ENCODE measurements at regions not wholly inside any gene's neighbourhood (a gene's known extent, or its start where the extent isn't known, plus 50 kb on each side); places are given as distances from the start of the nearest gene placed in this dataset.
"Not testable (repeated sequence)": the region's sequence is repeated elsewhere in the genome, so short reads cannot be mapped to it uniquely, and the experiment has no call there.

DNA sequence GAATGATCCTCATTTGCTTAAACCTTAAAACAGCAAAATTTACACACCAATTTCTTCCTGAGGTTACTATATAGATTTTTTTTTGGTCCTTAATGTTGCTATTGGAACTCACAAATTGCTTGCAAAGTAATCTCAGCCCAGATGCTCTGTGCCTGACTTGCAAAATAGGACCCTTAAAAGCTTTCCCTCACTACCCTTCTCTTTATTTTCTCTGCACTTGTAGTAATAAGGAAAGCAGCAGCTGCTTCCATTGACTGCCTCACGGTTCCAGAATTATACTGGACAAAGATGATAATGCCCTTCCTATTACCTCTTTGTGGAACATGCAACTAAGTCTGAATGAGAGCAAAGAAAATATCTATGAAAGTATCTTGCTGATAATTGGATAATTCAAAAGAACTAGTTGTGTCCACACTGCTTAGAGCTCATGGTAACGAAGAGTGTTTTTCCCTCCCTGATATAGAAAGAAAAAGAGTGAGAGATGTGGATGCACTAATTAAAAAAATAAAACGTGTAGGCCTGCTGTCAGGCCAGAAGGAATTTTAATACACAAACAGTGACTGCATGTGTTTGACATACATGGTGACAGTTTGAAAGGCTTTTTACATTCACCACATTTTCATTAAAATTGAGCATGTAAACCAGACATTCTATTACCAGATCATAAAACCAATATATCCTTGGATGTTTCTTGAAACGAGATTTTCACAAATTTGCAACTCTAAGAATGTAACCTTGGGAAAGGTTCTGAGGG, 783.1 kb downstream of the GBE1 start:
- DNase-seq (ENCODE audit: low read depth, low spot score): no peak

DNA sequence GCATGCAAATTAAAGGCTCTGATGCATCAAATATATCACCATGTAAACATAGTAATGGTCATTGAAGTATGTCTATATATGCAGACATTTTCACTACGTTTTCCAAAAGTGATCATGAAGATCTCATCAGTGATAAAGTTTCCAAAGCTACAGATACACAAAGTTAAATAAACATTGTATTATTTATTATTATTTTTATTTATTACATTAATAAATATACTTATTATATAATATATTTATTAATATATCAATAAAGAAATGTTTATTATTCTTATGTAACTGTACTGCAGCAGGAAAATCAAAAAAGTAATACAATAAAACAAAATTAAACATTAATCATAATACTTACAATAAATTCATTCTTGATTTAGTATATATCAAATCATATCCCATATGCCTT, 791.2 kb downstream of the GBE1 start:
- no peak for DNase-seq (ENCODE audit: low read depth, low spot score)

DNA sequence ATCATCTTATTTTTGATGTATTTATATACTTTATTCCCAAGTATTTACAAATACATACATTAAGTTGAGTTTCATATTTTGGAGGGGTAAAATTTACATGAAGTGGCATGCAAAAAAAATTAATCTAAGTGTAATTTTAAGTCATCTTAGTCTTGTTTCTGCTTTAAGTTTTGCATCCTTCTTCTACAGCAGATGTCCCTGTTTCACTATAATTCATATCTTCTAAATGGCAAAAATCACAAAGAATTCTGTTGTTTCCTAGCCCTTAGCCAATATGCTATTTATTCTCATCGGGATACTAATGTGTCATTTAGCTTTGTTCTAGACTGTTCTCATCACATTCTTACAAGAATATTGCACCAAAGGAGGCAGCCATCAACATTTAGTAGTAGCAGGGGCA, 831.9 kb downstream of the GBE1 start:
- no peak for DNase-seq (ENCODE audit: low read depth, low spot score)

DNA sequence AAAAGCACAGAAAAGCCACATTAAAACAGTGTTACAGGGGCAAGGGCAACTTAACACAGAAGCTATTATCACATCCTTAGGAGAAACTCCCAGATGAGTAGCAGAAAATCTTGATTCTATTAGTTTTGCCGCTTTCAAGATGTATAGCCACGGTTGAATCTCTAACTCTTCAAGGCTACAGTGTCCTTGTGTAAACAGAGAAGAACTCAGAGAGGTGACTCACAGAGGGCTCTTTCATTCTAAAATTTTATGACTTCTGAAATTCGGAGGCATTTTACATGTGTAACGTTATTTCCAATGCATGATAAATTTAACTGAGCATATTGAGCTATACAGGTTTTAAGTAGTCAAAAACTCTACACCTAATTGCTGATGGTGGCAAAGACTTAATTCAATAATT, 846.6 kb downstream of the GBE1 start:
- no peak for DNase-seq (ENCODE audit: low read depth, low spot score)

DNA sequence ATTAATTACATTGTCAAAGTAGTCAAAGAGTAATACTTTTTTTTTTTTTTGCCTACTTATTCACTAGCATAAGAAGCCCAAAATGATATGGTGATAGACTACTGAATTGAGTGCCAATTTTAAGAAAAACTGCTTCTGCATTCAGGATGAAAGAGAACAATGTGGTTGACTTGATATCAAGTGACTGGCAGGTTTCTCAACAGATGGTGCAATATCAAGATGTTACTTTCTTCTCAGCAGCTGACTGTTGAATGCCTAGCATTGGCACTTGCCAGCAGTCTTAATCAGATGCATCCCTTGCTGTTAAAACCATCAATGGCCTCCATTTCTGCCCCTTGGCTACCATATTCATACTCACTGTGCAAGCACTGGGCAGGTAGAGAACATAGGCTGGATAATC, 863.2 kb downstream of the GBE1 start:
- no peak for DNase-seq (ENCODE audit: low read depth, low spot score)

DNA sequence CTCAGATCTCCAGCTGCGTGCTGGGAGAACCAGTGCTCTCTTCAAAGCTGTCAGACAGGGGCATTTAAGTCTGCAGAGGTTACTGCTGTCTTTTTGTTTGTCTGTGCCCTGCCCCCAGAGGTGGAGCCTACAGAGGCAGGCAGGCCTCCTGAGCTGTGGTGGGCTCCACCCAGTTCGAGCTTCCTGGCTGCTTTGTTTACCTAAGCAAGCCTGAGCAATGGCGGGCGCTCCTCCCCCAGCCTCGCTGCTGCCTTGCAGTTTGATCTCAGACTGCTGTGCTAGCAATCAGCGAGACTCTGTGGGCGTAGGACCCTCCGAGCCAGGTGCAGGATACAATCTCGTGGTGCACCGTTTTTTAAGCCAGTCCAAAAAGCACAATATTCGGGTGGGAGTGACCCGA, 864.4 kb downstream of the GBE1 start:
- DNase-seq (ENCODE audit: low read depth, low spot score): not testable (repeated sequence)

DNA sequence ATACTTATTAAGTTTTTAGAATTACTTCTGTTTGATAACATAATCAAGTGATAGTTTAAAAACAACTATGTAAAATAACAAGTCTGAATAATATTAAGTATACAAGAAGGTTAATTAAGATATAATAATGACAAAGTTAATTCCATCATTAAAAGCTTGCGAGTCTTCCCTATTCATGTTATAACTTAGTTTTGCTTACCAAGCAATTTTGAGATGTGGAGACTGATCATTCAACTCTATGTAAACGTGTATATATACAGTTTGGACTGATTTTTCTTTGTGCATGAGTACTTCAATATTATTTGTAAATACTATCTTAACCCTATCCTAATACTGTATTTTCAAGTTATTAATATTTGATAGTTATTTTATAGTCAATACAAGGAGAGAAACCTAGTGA, 870.9 kb downstream of the GBE1 start:
- no peak for DNase-seq (ENCODE audit: low read depth, low spot score)

DNA sequence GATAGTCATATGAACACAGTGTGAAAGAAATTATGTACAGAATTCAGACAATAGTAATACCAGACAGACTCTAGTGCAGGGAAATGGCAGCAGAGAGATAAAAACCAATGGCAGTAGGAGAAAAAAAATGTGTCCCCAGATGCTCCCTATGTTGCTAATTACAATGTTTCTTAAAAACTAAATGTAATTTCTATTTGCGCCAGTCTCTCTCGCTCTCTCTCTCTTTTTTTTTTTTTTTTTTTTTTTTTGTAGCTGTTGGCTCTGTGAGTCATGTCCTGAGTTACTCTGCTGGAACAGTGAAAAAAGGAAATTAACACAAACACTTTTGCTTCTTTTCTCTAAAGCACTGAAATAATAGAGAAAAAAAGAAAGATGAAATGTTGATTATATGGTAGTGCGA, 871.9 kb downstream of the GBE1 start:
- DNase-seq (ENCODE audit: low read depth, low spot score): no peak

DNA sequence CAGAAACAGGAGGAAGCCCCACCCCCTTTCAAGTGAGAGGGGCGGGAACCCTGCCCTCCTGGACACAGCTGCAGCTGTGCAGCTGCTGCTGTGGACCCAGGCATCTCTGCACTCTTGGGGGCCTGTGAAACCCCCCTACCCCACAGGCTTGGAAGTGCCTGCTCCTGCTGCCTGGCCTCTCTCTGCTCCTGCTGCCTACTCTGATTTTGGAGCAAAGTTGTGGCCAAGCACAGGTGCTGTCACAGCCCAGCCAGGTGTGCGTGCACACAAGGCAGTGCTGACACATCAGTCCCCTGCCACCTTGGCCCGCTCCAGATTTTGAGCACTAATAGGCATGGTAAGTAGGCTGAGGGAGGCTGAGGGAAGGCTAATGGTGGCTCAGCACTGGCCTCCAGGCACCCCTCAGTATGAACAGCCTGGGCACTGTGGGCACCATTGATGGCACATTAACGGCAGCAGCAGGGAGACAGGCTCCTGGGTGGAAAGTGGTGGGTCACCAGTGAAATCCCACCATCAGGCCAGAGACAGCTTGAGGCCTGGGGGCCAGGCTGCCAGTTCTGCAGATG, 890.9 kb downstream of the GBE1 start:
- no peak for DNase-seq (ENCODE audit: low read depth, low spot score)

DNA sequence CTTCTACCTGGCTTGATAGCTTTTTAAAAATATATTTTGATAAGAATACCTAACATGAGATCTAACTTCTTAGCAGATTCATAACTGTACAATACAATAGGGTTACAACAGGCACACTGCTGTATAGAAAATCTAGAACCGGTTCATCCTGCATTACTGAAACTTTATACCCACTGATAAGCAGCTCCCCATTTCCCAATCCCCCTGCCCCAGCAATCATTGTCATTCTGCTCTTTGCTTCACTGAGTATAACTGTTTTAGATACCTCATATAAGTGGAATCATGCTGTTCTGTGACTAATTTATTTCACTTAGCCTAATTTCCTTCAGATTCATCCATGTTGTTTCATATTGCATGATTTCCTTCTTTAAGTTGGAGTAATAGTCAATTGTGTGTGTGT, 906.0 kb downstream of the GBE1 start:
- no peak for DNase-seq (ENCODE audit: low read depth, low spot score)

DNA sequence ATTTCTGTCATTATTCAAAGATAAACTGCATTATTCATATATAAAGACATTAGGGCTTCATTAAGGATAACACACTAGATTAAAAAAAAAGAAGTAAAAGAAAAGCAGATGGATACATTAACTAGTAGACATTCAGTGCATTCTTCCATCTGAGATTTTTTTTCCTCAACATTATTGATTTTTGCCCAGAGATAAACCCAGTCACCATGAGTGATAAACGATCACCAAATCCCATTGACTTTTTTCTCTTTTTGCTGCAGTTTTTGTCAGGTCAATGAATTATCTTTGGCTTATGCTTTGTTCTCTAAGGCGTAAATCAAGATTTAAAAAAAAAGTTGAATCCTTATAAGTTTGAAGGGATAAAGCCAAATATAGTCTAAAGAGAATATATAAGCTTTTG, 925.0 kb downstream of the GBE1 start:
- no peak for DNase-seq (ENCODE audit: low read depth, low spot score)

DNA sequence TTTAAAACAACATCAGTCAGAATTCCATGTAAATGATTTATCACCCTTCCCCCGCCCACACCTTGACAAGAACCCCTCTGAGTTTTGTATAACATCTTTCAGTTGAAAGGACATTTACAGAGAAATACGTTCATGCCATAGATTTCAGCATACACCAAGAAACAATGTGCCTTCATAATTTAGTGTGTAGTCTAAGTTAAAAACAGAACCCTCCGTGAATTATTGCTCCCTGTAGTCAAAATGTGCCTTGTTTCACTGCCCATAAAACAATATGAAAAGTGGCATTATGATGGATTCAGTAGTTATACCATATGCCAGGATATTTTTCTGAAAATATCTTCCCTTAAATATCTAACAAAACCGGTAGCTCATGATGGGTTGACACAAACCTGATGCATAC, 953.9 kb downstream of the GBE1 start:
- DNase-seq (ENCODE audit: low read depth, low spot score): no peak

DNA sequence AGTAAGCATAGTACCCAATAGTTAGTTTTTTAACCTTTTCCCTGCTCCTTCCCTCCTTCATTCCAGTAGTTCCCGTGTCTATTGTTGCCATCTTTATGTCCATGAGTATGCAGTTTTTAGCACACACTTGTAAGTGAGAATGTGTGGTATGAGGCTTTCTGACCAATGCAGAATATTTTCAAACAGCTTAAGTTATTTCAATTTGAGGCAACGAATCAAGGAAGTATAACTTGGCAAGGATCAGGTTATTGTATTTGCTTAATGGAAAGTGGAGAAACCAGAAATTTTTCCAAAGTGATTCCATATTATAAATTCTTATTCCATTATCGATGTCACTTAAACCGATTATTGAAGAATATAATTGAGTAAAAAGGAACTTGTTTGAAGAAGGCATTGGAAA, 954.8 kb downstream of the GBE1 start:
- DNase-seq (ENCODE audit: low read depth, low spot score): no peak

DNA sequence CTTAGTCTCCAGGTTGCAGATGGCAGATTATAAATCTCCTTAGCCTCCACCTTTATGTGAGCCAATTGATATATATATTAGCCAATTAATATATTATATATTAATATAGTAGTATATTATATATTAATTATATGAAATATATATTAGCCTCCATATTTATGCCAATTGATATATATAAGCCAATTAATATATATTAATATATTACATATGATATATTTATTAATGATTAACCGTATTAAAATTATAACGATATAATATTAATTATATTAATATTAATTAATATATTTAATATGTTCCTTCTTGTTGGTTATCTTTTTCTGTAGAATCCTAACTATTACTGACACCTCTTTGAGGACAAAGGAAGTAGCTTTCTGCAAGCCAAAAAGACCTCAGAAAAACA, 972.5 kb downstream of the GBE1 start:
- DNase-seq (ENCODE audit: low read depth, low spot score): no peak

DNA sequence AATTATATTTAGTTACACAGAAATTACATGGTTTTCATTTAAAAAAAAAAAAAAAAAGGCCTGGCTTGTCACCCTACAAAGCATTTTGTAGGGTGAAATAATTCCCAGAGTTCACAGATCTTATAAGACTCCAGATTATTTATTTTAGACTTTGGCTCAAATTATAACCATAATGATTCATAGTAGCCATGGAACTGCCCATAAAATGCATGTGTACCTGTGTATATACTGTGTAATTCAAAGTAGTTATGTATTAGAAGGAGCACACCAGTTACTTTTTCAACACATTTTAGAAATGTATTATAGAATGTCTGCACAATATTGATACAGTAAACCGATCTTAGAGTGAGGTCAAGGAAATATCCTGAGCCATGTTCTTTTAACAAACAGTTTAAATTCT, 975.6 kb downstream of the GBE1 start:
- no peak for DNase-seq (ENCODE audit: low read depth, low spot score)

DNA sequence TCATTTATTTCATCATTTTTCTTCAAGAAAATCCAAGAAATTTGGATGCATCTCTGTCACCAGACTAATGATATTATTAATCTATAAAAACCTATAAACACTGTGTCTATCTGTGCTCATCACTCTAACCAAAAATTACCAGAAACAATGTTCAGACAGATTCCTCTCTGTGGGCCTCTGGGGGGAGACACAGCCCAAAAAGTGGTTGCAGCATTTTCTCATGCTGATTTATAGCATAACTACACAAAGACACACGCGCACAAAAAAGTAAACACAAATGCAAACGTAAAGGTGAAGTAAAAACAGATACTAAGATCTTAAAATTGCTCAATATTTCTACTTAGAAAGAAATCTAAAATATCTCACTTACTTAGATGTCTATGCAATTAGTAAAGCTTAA, 976.0 kb downstream of the GBE1 start:
- DNase-seq (ENCODE audit: low read depth, low spot score): no peak

DNA sequence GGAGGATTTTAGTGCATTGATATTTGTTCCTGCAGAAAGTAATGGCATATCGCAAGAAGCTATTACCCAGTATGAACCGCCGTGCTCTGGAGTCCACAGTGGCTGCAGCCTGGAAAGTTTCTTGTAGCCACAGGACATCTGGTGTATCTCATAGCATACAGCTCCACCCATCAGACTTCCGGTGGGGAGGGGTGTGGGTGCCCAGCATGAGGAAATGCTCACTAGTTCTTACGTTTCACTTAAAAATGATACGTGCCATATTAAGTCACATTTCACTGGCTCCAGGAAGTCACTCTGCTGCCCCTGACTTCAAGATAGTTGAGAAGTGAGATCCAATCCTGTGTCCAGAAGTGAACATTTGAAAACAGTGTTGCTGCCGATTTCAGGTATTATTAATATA, 990.4 kb downstream of the GBE1 start:
- no peak for DNase-seq (ENCODE audit: low read depth, low spot score)

DNA sequence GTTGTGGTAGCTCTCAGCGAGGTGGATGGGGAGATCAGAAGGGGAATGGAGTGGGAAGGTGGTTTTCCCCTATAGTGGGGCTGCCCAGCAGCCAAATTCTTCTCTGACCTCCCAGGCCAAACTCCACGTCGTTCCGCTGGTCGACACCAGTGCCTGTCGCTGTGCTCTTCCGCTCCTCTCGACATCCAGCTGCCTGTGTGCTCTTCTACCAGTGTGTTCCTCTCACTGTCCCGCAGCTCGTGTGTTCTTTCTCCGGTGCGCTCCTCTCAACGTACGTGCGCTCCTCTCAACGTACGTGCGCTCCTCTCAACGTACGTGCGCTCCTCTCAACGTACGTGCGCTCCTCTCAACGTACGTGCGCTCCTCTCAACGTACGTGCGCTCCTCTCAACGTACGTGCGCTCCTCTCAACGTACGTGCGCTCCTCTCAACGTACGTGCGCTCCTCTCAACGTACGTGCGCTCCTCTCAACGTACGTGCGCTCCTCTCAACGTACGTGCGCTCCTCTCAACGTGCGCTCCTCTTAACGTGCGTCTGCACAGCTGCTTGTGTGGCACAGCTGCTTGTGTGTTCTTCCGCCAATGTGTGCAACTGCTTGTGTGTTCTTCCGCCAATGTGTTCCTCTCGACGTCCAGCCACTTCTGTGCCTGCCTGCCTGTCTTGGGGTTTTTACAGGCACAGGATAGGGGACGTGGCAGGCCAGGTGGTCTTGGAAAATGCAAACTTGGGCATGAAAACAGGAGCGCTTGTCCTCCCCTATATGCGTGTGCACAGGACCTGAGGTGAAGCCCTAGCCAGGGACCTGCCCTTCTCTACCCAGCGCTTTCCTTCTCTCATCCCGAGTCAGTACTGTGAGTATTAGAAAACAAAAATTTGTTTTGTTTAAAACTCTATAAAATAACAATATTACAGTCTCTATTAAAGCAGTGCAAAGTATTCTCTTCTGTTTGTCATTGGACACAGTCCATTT, 991.1 kb downstream of the GBE1 start:
- DNase-seq (ENCODE audit: low read depth, low spot score): no peak

DNA sequence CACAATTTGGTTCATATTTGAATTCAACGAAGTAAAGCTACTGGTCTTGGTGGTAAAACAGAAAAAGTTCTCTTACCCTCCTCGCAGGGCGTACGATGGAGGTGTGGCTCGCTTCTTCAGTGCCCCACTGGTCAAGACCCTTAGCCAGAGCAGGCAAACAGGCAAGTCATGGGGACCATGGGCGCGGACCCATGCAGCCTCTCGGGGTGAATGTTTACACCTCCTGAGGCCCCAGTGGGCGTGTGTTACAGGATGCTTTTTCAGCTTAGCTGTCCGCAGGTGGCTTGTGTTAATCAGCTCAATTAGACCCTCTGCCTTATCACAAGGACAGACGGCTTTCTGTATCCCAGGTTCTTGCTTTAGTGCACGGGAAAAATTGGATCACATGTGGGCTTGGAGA, 991.8 kb downstream of the GBE1 start:
- no peak for DNase-seq (ENCODE audit: low read depth, low spot score)

DNA sequence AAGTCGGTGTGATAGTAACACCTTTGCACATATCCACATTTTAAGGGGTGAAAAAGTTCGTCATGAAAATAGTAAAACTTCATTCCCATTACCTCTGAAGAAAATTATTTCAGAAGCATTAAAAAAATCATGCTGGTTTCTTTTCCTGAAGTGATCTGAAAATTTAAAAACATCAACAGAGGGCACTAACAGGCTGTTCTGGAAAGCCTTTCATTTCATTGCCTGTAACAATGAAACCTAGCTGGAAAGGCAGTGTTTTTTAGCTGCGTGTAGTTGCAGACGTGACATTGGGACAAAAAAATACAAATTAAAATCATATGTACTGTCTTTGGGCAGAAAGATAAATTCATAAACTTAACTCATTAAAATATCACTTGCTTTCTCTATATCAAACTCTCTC, 993.8 kb downstream of the GBE1 start:
- no peak for DNase-seq (ENCODE audit: low read depth, low spot score)

DNA sequence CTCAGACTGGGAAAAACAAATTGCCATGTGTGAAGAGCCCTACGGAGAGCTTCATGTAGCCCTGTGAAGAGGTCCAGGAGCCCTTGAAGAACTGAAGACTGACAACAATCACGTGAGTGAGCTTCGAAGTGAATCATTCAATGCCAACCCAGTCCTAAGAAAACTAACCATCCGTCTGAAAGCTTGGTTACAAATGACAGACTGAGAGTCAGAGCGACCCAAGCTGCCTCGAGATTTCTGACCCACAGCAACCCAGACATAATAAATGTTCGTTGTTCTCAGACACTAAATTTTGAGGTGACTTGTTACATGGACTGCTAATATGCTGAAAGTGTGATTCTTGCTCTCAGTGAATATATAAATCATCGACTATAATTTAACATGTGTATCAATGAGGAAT, 987.2 kb upstream of the ROBO1 start:
- DNase-seq (ENCODE audit: low read depth, low spot score): no peak

DNA sequence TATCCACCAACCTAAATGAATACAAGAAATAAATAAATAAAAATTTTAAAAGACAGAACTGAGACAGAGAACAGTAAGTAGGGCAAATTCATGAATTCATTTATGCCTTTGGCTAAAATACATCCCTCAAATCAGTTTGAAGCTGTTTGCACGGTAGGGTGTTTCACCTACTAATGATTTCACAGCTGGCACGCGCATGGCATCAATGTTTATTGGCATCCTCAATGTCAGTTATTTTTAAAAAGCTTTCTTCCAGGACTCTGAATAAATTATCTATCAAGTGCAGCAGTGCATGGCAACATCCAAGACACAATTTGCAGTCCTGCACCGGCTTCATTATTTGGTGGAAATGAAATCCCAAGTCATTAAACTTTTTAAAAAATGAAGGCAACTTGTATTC, 985.2 kb upstream of the ROBO1 start:
- no peak for DNase-seq (ENCODE audit: low read depth, low spot score)

DNA sequence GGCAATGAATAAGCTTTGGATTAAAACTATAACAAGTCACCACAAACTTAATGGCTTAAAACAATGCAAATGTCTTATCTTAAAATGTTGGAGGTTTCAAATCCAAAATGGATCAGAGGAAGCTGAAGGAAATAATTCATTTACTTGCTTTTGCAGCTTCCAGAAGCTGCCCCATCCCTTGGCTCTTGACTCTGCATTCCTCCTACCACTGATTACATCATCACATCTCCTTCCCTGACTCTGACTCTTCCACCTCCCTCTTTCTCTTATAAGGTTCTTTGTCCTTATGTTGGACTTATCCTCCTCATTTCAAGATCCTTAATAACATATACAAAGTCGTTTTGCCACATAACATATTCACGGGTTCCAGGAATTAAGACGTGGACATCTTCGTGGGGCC, 982.8 kb upstream of the ROBO1 start:
- no peak for DNase-seq (ENCODE audit: low read depth, low spot score)
